SK-N-SH (cell line): ENCODE measurements at regions not wholly inside any gene's neighbourhood (a gene's known extent, or its start where the extent isn't known, plus 50 kb on each side); places are given as distances from the start of the nearest gene placed in this dataset.

ENCODE experiments used
- ELF1 ChIP-seq: IDR thresholded peaks from 2 replicates; pipeline ENCODE4 v1.4.0; 2012
- TF ChIP-seq, protein P1 (sequence below): fragments of 200-600 bp; sonication (generic); IDR thresholded peaks from 2 replicates; pipeline ENCODE4 v1.6.1; 2017; ENCODE audit warnings: antibody characterized with exemption, mild to moderate bottlenecking, moderate library complexity

DNA sequence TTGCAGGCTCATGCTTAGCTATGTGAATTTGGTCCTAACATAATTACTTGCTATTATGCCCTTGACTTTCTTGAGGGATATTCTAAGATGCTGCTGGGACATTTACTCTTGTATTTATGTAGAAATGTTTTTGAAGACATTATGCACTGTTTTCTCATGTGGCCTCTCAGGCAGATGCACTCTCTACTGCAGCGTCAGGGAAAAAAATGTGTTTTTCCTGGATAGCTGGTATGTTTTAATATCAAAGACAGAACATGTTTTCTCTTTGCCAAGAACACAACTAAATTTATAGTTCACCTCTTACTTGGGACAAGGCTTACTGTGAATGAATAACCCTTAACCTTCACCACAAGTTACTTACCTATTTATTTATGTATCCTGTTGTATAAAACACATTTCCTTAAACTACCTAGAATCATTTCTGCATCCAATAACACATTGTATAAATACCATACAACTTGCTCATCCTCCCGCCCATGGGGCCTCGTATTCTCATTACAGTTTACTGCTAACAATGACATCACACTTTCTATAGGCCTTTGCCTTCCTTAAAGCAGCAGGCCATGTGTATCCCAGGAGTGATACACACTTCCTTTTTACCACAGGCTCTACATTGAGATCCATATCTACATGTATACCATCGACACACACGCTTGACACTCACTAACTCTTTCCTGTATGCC, 178.7 kb downstream of the SLIT2 start:
- TF ChIP-seq, protein P1, sequence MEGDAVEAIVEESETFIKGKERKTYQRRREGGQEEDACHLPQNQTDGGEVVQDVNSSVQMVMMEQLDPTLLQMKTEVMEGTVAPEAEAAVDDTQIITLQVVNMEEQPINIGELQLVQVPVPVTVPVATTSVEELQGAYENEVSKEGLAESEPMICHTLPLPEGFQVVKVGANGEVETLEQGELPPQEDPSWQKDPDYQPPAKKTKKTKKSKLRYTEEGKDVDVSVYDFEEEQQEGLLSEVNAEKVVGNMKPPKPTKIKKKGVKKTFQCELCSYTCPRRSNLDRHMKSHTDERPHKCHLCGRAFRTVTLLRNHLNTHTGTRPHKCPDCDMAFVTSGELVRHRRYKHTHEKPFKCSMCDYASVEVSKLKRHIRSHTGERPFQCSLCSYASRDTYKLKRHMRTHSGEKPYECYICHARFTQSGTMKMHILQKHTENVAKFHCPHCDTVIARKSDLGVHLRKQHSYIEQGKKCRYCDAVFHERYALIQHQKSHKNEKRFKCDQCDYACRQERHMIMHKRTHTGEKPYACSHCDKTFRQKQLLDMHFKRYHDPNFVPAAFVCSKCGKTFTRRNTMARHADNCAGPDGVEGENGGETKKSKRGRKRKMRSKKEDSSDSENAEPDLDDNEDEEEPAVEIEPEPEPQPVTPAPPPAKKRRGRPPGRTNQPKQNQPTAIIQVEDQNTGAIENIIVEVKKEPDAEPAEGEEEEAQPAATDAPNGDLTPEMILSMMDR: no peak
- no peak for TF ChIP-seq ELF1
